Right lobe of liver (tissue), 4 donors: ENCODE measurements at regions not wholly inside any gene's neighbourhood (a gene's known extent, or its start where the extent isn't known, plus 50 kb on each side); places are given as distances from the start of the nearest gene placed in this dataset.

ENCODE experiments used
- CTCF ChIP-seq, 4 donors: fragments of 200-600 bp in 3 of 4; fragments of 450-650 bp in 1 of 4; IDR thresholded peaks; one replicate each; pipeline versions ENCODE4 v1.5.1 to v1.8.0; 2016 to 2022; ENCODE audit warnings: antibody characterized with exemption in 4 of 4, mild to moderate bottlenecking in 2 of 4
- POLR2A ChIP-seq: fragments of 450-650 bp; IDR thresholded peaks from one replicate; pipeline ENCODE4 v1.6.1; 2017; ENCODE audit warnings: antibody characterized with exemption, mild to moderate bottlenecking
- donor health status: DM: no; HTN: no; CAD: no.
- donor health status: DM: no; HTN: no; CAD: no.
- donor health status: DM: no; HTN: yes; CAD: no.

GRCh38 chr4:177802661-177803060 lies 360.4 kb upstream of the AGA start:
- TF ChIP-seq CTCF (IDR thresholded peaks at IDR 0.05) (no peak), POLR2A (no peak)
